GM21576 (cell line): ENCODE measurements at regions not wholly inside any gene's neighbourhood (a gene's known extent, or its start where the extent isn't known, plus 50 kb on each side); places are given as distances from the start of the nearest gene placed in this dataset.

ENCODE experiments used
- ATAC-seq: cut with Tn5 transposase; IDR thresholded peaks from one replicate; pipeline ENCODE4 v1.9.1; 2021; ENCODE audit warnings: mild to moderate bottlenecking, moderate library complexity; ENCODE audit not compliant: unreplicated experiment

DNA sequence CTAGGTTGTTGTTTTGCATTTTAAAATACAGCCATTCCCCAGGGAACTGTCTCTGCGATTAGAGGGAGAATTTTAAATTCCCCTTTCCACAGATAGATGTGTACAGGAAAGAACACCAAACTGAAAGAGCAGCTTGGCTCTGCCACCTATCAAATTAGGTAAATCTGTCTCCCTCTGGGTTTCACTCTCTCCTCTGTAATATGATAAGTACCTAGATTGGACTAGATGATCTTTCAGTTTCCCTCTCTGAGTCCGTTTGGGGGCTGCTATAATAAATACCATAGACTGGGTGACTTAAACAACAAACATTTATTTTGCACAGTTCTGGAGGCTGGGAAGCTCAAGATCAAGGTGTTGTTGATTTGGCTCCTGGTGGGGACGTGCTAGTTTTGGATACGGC is 186.0 kb downstream of the KIF20B start:
- peak; percentile 51 for ATAC-seq

DNA sequence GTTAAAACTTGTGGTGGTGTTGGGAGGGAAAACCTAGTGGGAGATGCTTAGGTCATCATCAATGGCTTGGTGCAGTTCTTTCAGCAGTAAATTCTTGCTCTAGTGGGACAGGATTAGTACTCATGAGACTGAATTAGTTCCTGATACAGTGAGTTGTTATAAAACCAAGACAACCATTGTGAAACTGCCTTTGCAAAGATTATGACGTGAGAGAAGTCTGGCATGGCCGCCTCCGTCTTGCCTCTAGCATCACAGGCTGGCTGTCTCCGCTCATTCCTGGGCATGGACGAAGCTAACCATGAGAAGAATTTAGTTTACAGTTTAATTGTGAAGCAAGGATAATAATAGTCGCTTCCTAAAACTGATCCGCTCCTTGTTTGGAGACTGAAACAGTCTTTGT is 186.4 kb downstream of the KIF20B start:
- peak; percentile 66 for ATAC-seq

DNA sequence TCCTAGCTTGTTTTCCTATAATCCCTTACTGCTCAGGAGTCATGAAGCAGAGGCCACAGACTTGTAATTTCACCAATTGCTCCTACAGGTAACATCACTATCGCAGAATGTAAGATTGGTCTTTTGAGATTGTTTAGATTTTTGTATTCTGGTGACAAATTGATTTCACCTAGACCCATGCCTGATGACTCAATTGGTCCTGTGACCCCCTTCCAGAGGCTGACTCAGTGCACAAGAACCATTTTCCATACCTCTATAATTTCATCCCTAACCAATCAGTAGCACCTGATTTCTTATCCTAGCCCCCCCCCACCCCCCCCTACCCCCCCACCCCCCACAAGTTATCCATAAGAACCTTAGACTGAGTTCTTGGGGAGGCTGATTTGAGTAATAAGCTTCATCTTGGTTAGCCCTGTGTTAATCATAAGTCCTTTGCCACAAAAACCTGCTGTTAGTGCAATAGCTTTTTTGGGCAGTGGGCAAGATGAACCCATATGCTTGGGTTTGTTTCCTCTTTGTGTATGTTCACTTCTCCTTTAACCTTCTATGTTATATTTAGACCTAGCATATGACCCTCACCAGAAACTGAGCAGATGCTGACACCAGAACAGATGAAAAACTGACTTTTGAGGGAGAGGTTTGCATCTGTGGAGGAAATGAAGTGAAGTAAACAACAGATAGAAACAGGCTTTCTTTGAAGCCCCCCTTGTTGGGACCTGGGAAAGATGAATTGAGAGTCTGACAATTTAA is 187.1 kb downstream of the KIF20B start:
- ATAC-seq: peak; percentile 74

DNA sequence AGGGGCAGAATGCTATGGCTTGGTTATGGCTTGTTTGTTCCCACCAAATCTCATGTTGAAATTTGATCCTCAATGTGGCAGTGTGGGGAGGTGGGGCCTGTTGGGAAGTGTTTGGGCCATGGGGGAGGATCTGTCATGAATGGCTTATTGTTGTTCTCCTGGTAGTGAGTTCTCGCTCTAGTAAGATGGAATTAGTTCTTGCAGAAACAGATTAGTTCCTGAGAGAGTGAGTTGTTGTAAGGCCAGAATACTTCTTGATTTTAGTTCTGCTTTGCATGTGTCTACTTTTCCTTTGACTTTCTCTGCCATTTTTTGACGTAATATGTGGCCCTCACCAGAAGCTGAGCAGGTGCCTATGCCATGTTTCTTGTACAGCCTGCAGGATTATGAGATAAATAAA is 188.2 kb downstream of the KIF20B start:
- no peak for ATAC-seq

DNA sequence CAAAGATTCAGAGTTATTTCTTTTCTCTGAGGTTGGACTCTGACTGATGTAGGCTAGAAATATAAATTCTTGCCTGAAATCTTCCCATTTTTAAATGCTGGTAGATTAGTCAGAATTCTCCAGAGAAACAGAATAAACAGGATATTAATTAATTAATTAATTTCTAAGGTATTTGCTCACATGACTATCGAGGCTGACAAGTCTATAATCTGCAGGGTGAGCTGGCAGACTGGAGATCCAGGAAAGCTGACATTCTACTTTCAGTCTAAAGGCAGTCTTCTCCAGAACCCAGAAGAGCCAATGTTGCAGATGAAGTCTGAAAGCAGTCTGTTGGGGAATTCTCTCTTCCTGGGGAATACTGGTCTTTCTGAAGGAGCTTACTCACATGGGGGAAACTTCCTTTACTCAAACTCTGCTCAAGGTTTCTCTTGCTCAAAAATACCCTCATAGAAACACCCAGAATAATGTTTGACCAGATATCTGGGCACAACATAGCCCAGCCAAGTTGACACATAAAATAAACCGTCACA is 189.7 kb downstream of the KIF20B start:
- ATAC-seq: no peak

DNA sequence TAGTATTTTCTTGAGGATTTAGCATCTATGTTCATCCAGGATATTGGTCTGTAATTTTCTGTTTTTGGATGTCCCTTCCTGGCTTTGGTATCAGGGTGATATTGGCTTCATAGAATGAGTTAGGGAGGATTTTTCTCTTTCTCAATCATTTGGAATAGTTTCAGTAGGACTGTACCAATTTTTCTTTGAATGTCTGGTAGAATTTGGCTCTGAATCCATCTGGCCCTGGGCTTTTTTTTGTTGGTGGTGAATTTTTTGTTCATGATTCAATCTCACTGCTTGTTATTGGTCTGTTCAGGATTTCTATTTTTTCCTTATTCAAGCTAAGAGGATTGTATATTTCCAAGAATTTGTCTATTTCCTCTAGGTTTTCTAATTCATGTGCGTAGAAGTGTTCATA is 192.7 kb downstream of the KIF20B start:
- ATAC-seq: no peak

DNA sequence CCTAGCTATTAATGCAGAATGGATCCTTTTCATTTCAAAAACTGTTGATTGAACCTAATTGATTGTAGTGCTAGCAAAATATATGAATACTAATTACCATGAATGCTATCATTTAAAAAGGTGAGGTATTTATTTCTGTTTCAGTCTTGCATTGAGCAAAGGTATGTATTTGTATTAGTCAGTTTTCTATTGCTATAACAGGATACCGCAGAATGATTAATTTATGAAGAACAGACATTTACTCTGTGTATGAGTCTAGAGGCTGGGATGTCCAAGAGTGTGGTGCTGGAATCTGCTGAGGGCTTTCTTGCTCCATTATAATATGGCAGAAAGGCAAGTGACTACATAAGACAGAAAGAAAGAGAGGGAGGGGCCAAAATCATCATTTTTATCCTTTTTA is 199.2 kb downstream of the KIF20B start:
- no peak for ATAC-seq

DNA sequence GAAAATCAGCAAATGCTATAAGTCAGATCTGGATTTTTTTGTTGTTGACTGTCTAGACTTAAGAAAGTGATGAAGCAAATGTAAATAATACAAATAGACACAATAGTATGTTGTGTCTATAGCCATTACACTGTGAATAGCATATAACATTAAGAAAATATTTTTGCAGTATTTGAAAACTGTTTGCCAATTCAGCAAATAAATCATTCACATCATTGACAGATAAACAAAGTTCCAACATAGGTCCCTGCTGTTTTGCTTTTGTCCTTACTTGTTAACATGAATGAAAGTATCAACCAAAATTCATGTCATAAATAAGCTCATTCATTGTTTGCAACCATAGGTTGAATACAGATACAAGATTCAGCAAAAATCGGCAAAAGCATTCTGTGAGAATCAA is 200.5 kb downstream of the KIF20B start:
- no peak for ATAC-seq

DNA sequence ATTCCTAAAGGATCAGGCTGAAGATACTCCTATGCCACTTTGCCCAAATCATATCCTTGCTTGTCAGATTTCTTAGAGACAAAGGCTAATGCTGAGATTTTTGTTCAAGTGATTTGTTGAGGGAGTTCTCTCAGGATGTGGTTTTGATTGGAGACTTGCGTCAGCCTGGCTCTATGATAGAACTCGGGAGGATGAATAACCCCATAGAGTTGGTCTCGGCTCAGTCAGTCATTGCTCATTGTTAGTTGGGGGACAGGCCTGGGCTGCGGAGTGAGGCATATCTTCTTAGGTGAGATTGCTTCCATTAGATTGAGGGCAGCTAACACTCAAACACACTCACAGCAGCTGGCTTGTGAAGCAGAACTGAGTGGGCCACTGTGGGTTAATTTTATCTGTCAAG is 203.4 kb downstream of the KIF20B start:
- no peak for ATAC-seq

DNA sequence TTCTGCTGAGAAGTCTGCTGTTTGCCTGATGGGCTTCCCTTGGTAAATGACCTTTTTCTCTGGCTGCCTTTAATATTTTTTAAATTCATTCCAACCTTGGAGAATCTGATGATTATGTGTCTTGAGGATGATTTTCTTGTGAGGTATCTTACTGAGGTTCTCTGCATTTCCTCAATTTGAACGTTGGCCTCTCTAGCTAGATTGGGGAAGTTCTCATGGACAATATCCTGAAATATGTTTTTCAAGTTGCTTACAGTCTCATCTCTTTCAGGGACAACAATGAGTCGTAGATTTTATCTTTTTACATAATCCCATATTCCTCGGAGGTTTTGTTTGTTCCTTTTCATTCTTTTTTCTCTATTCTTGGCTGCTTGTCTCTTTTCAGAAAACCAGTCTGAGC is 208.4 kb downstream of the KIF20B start:
- no peak for ATAC-seq

DNA sequence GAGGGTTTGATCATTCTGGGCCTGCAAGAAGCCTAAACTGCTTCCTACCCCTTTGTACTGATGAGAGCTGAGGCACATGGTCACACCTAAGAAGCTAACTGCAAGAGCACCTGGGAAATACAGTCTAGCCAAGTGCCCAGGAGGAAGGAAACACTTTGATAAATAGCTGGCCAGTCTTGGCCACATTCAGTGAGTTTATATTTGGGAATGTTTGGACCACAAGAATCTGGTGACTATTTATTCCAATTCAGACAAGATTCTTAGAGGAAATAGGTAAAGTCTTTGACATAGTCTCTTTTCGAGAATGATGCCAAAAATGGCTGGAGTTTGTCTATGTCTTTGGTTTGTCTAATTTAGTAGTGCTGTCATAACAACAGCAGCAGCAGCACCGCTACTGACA is 213.6 kb downstream of the KIF20B start:
- ATAC-seq: no peak

DNA sequence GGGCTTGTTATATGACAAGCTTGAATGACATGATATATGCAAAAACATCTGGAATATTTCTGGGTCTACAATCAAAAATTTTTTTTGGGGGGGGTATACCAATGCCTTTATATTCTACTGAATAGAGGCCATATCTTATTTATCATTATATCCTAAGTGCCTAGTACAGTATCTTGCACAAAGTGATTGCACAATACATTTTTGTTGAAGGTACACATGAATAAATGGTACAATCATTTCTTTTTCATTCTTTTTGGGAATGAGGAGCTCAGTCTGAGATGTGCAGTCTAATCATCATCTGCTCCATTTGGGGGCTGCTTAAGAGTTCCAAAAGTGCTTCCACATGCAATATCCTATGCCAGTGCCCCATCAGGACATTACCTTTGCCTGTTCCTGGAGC is 214.6 kb downstream of the KIF20B start:
- no peak for ATAC-seq

DNA sequence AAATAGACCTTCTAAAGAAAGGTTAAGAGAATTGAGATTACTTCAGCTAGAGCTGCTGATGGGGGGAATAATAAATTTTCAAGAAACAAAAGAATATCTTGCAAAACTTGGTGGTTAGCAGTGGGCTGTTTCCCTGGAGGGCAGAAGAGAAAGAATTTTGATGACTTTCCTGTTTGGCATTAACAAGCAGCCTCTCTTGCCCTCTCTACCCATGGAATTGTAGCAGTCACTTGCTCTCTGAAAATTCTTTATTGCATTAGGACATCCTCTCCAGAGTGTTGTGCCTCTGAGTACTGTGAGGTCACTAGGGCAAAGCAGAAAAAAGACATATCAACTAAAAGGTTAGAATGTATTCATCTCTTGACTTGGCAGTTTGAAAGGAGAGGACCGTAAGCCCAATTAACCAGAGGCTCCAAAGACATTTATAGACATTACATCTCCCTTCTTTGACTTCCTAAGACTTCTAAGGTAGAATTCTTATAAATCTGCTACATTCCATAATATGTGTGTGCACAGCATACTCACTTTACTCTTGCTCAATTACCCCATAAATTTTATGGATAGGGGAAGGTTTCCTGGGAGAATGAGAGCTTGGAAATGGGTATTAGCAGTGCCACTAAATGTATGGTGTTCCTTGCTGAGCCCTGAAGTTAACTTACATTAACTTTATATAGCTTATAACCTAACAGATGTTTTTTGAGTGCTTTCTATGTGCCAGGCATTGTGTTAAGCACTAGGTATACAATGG is 215.3 kb downstream of the KIF20B start:
- ATAC-seq: no peak

DNA sequence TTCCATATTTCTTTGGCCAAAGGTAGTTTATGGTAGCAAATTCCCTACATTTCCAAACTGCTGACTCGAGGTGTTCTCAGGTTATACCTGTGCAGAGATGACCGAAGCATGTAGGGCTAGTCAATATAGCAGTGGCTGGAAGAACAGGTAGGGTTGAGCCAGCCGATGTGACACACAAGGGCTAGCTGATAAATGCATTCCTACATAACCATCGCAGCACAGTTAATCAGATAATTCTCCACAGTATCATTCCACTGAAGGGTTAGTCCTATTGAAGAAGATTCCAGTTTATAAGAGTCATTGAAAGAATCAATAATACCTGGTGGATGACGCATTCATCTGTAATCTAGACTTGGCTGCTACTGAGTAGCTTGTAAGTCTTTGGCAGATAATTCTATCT is 220.0 kb downstream of the KIF20B start:
- ATAC-seq: no peak

DNA sequence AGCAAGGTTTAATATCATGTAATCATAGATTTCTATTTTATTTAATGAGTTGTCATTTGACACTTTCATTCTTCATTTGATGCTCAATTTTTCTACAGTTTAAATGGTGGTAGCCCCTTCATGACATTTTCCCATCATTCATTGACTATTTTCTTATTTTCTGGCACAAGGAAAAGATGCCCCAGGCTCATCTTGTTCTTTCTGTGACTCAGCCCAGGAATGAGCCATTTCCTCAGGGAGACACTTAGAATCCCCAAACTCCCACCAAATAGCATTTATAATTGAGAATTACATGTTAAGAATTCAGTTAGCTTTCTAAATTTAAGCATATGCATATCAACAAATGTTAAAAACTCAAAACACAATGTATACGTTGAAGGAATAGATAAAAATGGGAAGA is 222.3 kb downstream of the KIF20B start:
- ATAC-seq: no peak

DNA sequence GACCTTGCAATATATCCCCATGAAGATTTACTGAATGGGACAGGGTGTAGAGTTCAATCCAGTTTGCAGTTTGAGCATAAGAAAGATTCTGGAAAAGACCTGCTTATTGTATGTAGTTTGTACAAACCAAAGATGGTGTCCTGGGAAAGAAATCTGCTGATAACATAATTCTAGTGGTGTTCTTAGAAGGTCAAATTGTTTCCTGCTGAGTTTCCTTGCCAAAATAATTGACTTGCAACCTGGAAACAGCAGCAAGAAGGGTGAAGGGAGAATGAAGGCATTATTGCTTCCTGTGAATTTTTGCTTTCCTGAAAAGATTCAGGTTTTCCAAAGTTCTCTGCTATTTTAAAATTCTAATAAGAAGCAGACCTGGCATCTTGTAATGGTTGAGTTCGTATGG is 222.9 kb downstream of the KIF20B start:
- ATAC-seq: no peak

DNA sequence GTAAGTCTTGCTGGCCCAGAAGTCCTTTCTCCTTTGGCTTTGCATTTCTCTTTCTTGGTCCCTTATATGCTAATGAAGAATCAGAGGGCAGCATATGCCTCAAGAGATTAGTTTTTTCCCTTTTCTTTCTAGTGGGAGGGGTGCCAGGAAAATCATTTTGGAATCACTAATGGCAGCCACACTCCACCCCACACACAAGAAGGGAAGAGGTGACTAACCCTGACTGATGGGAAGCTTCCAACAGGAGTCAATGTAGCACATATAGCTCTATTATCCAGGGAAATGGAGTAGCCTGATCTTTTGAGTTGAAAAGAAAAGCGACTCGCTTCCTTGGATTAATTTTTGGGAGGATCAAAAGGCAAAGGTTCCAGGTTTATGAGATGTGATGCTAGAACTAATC is 225.3 kb downstream of the KIF20B start:
- ATAC-seq: no peak

DNA sequence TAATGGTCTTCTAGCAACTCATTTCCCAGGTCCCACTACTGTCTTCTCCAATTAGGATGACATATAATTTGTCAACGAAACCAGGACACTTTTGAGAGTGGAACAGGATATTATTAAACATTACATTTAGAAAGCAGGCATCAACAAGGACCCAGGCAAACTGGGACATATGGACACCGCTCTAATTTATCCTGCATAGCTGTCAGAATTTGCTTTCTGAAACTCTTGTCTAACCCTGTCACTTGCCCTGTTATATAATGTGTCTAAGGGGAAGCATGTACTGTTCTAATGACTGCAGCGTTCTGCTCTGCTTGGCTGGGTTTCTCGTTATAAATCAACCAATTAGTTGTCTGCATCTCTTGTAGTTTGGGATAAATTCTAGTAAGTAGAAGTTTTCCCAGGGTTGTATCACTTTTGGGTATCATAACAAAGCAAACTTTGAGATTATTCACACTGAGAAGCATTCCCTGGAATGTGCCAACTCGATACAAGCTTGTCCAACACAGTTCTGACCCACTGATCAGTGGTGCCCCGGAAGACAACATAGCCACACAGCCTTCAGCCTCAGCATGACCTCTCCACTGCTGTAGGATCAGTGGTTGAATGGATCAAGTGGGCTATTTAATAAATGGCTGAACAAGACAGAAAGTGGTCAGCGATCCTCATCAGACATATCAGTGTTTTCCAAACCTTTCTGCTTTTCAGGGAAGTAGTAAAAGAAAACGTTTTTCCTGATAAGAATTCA is 228.1 kb downstream of the KIF20B start:
- peak; percentile 58 for ATAC-seq

DNA sequence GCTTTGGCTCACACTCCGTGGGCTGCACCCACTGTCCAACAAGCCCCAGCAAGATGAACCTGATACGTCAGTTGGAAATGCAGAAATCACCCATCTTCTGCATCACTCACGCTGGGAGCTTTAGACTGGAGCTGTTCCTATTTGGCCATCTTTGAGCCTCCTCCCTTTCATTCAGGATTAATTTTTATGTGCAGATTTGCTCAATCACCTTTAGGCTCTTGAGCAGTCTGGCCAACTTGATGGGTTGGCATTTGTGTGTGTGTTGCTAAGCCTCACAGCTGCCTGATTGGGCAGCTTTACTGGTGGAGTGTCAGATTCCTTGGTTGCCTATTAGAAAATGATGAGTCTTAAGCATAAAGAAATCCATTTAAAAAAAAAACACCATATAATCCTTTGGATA is 236.1 kb downstream of the KIF20B start:
- no peak for ATAC-seq

DNA sequence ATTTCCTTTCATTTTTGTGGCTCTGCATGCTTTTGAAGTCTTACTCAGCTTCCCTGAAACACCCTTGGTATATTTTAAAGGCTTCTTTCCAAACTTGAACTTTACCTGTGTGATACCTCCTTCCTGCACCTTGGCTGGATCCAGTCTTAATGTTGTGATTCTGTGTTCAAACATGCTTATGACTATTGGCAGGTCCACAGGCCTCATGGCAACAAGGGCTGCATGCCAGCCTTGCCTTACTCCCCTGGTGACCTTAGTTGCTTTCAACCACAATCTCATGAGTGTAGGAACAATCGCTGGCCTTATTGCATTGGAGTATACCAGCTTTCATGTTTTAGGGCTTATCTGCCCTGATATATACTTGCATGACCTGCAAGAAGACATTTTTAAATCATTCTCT is 238.7 kb downstream of the KIF20B start:
- ATAC-seq: no peak

DNA sequence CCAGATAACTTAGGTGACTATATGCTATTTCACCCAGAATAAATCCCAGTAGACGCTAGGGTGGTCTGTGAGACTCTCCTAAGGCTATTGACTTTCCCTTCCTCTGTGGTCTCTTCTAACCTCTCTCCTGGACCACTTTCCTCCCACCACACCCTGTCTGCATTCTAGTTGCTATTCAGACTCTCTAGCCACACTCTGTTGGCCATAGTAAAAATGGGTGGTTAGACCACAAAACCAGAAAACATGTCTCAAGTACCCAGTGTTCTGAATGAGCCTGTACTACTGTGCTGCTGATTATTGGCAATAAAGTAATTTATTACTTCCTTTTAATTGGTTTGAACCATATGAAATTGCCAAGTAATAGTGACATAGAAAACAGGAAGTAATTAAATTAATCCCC is 240.8 kb downstream of the KIF20B start:
- no peak for ATAC-seq

DNA sequence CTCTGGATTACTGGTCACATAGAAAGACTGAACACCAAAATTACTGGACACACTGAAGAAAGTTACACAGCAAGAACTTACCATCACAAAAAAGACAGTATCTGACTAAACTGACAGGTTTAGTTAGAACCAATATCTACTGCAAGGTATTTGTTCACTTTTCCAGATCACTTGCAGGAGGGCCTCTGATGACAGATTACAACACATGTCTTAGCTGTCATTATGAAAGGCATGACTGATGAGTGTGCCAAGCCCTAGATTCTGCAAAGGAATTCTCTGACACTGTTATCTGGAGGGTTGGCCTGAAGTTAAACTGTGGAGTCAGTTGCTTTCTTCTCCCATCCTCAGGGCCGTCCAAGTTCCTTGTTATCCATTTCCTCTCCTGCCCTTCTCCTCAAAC is 242.7 kb downstream of the KIF20B start:
- no peak for ATAC-seq
